ENCODE measurements at regions not wholly inside any gene's neighbourhood (a gene's known extent, or its start where the extent isn't known, plus 50 kb on each side); places are given as distances from the start of the nearest gene placed in this dataset.
A peak's percentile ranks its signal among the peaks of the same experiment; 100 is the strongest.

DNA sequence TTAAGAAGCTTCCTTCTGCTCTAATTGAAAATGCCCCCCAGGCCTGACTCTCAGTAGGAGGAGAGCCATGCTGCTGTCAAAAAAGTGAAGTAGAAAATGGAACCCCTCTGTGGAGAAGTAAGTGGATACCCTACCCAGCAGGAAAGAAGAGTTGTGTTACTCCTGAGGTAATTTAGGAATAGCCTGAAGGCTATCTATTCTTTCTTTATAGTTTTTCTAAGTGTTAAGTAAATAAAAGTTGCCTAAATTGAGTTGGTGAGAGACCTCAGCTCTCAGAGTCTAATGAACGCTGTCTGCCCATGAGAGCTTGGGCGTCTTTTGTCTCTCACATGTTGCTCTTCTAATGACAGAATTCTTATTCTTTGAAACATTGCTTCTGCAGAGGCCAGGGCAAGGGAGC, 116.2 kb downstream of the NSUN3 start:
- no peak for DNase-seq

DNA sequence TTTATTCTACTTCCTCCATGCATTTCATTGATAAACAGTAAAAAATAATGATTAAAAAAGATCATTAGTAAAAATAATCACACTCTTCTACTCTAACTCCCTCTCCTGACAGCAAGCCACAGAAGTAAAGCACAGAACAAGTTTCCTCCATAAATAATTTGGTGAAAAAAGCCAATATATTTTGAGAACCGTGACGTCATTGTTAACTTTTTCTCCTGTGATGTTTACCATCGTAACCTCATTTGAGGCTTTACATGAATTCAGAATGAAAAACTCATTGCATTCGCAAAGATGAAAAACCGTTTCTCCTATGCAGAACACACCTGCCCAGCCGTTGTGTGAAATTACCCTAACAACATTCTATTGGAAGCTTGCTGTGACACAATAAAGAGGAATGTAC, 120.7 kb downstream of the NSUN3 start:
- no peak for DNase-seq

DNA sequence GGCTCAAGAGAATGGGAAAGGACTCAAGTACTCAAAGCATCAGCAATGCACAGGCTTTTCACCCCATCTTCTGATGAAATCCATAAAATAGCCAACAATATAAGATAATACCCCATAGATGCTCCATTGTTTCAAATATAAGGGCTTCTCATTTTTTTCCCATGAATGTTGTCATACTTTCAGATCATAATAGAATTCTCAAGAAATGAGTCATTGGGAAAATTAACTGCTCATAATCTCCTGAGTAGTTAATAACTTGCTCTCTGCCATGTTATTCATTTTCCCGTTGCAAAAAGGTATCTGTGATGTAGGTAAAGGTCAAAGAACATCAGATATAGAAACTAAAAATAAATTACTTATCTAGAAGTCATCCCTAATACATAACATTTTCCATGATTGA, 121.9 kb downstream of the NSUN3 start:
- DNase-seq: no peak

DNA sequence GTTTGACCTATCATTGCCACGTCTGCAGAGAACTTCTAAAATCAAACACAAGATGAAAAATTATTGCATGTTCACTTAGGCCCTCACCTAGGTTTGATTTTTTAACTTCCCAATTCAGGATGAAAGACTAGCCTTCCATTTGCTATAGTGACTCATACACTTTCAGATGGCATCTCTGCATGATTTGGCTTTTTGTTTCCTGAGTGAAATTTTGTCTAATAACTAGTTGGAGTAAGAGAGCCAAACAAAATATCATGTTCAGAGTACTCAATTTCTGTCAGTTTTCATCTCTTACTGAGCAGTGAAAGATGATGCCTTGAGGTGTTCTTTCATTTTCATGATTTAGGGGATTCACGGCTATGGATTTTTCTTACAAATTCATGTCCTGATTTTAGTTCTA, 122.9 kb downstream of the NSUN3 start:
- DNase-seq: no peak

DNA sequence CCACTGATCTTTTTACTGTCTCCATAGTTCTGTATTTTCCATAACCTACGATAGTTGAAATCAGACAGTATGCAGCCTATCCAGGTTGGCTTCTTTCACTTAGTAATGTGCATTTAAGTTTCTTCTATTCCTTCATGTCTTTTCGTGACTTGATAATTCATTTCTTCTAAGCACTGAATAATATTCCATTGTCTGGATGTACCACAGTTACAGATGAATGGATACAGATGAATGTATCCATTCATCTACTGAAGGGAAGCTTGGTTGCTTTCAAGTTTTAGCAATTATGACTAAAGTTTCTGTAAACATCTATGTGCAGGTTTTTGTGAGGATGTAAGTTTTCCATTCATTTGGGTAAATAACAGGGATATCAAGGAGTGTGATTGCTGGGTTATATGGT, 124.8 kb downstream of the NSUN3 start:
- DNase-seq: no peak

DNA sequence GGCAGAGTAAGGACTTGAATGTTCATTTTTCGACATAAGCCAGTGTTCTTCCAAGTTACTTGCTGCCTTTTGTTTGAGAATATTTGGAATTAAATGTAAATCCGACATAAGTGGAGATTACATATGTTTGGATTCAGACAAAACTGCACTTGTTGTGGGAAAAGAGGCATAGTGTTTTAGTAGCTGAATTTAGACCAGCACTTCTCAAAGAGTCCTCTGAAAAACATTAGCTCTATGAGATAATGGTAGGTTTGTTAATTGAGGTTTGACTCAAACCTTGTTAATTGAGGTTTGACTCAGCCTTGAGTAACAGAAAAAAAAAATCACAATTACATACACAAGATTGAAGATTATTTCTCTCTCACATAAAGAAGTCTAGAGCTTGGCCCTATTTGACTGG, 132.5 kb downstream of the NSUN3 start:
- DNase-seq: no peak

DNA sequence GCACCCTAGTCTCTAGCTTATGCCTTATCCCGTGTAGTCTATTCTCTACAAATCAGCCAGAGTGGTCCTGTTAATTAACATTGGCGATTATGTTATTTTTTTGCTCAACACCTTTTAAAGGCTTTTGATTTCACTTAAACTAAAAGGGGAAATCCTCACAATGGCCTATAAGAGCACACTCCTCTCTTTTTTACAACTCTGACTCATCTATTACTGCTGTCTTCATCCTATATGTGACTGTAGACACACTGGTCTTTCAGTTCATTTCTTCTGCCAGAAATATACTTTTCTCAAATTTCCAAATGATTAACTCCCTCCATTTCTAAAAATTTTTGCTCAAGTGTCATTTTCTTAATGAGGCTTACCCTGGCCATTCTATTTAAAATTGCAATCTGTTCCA, 143.4 kb downstream of the NSUN3 start:
- DNase-seq: no peak

DNA sequence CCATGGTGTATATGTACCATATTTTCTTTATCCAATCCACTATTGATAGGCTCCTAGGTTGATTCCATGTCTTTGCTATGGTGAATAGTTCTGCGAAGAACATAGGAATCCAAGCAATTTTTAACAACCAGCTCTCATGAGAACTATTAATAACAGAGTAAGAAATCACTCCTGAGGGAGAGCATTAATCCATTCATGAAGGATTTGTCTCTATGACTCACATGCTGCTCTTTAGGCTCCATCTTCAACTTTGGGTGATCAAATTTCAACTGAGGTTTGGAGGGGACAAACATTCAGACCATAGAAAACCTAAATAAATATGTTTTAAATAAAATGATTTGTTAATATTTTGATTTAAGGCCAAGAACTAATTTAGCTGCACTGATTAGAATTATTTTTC, 147.4 kb downstream of the NSUN3 start:
- no peak for DNase-seq

DNA sequence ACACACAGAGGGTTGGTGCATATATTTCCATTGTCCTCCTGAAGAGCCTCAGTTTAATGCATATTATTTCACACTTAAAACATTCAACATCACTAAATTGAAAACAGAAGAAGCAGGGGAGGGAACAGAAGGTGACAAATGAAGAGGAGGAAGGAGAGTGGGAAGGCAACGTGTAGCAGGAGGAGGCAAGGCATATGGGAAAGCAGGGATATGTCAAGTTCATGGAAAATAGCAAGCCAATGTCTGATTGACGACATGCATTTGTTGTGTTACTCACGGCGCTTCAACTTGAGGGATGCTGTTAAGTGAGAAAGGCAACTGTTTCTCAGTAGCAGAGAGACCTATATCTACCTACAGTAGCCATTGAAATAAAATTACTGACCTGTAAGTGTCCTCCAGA, 154.5 kb downstream of the NSUN3 start:
- DNase-seq: no peak

DNA sequence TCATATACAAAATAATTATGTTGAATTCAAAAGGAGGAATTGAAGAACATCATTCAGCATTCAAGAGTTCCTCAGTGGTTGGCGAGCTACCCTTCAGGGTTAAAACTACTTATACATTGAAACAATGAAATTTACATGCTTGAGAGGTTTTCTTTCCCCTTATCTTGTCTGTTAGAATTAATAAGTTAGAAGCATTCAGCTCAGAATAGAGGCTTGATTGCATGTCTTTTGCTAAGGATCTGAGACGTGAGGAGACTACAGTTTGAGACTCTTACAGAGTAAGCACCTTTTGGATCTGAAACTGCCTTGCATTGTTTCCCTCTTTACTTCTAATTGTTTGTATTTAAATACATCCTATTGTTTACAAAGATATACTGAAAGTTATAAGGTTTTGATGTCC, 157.6 kb downstream of the NSUN3 start:
- no peak for DNase-seq

DNA sequence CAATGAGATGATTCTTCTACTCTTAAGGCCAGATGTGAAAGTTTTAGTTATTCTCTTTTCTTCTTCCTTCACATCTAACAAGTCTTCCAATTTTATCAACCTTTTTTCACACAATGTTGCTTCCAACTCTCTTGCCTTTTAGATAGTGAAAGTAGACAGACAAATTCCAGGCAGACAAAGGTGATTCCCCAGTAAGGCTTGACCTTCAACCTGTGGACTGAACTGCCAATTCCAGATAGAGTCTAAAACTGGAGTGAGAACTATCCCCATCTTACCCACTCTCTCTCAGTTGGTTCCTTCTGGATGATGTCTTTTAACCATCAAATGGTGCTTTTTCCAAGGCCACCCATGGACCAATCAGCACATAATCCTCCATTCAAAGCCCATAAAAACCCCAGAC, 159.0 kb downstream of the NSUN3 start:
- no peak for DNase-seq

DNA sequence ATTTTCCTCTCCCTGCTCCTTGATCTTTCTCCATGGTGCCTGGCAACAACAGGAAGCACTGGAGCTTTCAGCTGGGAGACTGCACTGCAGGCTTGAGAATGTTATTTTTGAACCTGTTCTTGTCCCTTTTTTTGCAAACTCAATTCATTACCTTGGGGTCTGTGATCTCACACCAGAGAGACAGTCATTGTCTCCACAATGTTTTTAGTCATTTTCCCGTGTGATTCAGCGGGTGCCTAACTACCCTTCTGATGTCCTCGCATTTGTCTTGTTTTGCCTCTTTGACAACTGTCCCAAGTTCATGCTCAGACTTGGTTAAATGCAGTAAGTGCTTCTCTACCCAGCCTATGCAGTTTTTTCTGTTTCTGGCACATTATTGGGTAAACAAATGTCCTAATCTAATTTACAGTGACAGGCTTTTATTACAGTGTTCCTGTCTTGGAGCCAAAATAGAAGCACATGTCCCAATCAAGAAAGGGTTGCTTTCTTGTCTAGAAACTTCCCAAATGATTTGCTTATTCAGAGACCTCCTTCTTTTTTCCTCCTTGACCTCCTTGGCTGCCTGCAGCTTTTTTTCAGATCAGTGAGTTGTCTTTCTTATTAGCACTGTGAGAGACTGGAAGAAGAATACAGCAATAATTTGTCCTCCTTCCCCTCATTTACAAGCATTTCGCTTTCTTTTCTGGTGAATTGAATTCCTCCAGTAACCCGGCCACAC, 162.4 kb downstream of the NSUN3 start:
- DNase-seq: peak in 17 of 56 donors; percentile 2 to 49 (median 11)

DNA sequence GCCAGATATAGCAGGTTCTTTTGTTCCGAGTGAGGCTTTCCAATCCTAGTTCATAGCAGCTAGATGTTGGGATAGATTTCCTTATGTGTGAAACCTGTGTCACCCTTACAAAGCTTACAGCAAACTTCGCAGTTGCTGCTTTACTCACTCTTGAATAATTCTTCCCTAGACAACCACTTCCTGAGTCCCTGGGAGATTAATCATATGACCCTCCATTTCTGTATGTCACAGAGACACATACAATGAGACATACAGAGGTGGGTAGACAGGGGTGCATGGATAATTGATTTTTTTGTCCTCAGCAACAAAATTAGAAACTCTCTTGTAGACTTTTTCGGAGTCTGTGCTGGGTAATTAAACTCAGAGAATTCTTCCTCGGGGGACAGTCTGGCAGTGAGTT, 163.2 kb downstream of the NSUN3 start:
- no peak for DNase-seq

DNA sequence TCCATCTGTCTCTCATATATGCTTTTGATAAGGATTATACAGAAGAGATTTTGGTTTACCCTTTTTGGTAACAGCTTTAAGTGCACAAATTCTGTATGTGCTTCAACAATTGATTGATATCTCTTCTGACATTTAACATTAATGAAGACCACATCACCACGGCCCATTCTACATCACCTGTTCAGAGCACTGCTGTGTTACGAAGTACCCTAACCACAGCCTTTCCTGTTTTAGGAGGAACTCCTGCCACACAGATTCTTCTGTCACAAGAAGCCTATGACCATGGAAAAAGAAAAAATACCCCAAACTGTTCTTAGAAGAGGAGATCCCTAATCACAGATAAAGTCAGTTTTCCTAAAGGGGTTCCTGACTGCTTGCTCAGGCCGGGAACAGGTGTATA, 170.1 kb downstream of the NSUN3 start:
- no peak for DNase-seq

DNA sequence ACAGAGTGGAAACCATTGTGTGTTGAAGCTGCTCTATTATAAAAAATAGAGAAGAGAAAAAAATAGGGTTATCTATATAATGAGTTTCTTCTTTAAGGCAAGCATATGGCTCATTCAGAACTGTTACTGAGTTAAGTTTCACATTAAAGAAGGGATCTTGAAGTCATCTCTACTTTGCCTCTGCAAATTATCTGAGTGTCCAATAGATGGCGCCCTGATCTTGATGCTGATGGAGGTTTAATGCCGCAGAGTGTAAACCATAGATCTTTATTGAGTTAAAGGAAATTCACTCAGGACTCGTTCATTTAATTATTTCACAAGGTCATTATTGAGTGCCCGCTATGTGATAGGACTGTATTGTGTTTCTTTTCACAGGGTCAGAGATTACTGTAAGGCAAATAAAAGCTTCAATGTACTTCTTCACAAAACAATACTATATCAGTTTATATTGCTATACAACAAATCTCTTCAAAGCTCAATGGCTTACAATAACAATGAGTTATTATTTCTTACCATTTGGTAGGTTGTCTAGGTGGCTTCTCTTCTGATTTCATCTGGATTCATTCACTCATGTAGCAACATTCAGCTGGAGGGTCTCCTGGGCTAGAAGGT, 171.4 kb downstream of the NSUN3 start:
- peak in 9 of 56 donors; percentile 5 to 54 (median 8) for DNase-seq

DNA sequence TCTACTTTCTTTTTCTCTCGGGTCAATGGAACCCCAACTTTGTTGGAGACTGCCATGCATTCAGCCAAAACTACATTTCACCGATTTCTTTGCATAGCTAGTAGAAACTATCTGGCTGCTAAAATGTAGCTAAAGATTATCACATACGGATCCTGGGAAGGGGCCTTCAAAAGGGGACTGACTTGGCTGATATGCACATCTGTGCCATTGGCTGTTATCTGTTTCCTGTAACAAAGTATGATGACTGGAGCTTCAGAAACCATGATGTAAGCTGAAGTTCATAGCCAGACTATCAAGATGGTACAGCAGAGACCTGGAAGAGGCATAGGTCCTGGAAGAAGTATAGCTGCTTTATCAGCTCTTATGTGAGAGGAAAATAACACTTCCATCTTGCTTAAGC, 179.1 kb downstream of the NSUN3 start:
- DNase-seq: no peak

DNA sequence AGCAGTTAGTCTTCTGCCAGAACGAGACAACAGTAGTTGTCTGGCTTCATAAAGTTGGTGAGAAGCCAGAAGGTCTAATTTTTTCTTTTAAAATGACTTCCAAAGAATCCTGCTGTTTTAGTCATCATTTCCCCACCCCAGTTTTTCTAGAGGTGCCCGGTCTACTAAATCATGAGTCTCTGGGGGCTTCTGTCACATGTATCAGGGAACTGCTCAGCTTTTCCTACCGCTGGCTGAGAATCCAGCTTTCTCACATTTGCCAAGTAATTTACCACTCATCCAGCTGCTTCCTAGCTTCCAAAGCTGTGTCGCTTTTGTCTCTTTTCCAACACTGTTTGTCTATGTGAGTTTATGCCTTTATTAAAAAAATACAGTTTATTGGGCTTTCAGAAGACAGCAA, 183.3 kb downstream of the NSUN3 start:
- no peak for DNase-seq

DNA sequence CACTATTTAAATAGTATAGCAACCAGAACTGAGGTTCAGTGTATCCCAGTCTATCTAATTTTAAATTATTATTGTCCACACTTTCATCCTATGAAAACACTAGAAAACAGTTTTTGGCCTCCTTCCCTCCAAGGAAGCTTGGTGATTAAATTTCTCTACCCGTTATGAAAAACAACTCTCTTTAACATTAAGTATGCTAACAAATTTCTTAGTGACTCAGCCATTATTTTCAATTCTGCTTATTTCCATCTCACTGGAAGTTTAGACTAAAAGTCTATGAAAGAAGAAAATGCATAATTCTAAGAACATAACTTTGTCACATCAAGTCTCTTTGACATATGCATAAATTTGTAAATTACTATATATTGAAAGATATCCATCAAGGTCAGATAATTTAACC, 185.2 kb downstream of the NSUN3 start:
- DNase-seq: no peak

DNA sequence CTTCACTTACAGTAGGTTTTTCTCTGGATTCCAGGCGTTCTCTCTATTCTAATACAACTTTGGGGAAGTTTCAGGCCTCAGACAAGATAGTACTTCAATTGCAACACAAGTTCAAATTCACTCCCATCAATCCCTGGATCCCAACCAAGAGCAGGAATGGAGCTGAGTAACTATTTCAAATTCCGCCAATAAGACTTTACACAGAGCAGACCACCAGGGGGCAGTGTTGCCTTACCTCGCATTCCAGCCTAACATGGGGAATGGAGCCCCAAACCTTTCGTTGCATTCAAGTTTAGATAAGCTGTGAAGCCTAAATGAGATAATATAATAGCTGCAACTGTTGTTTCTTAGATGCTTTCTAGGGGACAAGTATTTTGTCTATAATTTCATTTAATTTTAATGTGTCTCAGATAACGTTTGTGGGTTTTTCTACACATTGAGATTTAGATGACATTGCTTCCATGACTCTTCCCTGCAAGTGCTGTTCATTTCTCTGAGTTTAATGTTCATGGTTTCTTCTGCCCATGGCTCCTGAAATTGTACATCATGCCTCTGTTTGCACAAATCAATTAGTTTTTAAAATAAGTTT, 186.7 kb downstream of the NSUN3 start:
- peak in 34 of 56 donors; percentile 2 to 69 (median 20) for DNase-seq

DNA sequence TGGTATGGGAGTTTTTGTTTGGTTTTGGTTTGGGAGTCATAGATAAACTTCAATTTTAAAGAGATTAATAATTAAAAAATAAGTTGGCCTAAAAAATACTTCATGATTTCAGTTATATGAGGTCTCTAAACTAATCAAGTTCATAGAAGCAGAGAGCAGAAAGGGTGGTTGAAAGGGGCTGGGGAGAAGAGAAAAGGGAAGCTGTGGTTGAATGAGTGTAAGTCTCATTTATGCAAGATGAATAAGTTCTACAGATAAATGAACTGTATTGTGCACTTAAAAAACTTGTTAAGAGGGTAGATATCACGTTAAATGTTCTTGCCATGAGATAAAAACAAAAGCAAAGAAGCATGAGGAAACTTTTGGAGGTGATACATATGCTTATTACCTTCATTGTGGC, 188.7 kb downstream of the NSUN3 start:
- no peak for DNase-seq

DNA sequence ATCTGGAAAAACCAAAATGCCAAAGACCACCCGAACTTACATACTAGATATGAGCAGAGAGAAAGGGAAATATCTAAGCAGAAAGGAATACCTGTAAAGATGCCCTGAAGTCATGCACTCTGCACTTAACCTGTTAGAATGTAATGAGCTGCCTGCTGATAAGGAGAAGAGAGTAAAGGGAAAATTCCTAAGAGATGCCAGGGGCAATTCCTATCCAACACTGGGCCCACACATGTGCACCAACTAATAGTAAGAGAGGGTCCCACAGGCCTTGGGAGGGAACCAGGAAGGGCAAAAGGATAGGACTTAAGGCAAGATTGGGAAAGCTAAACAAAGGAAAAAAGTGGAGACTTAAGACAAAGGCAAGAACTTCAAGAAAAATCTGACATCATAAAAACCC, 189.5 kb downstream of the NSUN3 start:
- DNase-seq: no peak

DNA sequence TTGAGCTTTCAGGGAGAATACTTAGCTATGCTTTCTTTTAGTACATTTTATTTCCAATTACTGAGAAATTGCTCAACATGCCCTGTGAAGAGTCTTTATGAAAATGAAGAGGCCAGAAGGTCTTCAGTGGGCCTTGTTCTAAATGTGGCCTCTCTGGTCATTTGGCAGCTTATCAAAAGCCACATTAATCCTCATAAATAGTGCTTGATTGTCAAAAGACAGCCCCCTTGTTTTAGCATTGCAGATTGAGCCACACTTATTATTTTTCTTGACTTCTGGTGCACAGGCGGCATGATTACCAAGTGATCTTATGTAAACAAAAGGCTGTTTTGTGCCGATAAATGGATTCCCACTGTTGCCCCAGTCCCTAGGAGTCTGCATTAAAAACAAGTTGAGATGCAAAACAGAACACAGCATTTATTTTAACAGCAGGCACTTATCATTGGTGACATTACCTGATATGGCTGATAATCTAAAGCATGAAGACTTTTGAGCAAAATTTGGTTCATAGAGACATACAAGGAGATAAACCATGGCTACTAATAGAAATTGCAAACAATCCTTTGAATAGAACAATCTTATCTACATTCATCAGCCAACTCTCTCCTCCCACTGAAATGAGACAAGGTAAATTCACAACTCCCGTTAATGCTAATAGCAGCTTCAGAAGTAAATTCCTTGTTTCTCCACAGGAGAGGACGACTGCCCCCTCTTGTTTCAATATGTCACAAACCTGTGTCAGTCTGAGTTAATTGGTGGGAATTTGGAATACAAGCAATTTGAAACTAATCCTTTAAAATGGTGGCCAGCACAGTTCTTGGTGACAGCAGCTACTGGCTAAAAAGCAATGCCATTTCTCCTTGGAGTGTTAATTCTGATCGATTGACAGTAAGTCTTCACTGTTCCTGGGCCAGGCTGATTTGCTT, 194.3 kb downstream of the NSUN3 start:
- no peak for DNase-seq
